Prostate gland (tissue), 2 donors: ENCODE measurements at regions not wholly inside any gene's neighbourhood (a gene's known extent, or its start where the extent isn't known, plus 50 kb on each side); places are given as distances from the start of the nearest gene placed in this dataset.

Experiments used
- DNase-seq: peaks from one replicate; pipeline ENCODE4 v3.0.0-alpha.2; 2019; ENCODE audit warnings: low spot score
- H3K27ac ChIP-seq, 2 donors: fragments of 200-600 bp; sonication (generic); 2 replicates each; pipeline ENCODE4 v1.5.1; 2017 to 2019
- H3K27me3 ChIP-seq: fragments of 200-600 bp; sonication (generic); replicated peaks from 2 replicates; pipeline ENCODE4 v1.5.1; 2019; ENCODE audit not compliant: insufficient read depth
- H3K36me3 ChIP-seq, 2 donors: fragments of 200-600 bp; sonication (generic); 1 replicate in 1 of 2; 2 replicates in 1 of 2; pipeline versions ENCODE4 v1.5.1 to v1.8.1; 2017 to 2019
- H3K4me1 ChIP-seq: fragments of 200-600 bp; sonication (generic); replicated peaks from 2 replicates; pipeline ENCODE4 v1.5.1; 2019
- H3K4me3 ChIP-seq, 2 donors: fragments of 200-600 bp; sonication (generic); 2 replicates each; pipeline ENCODE4 v1.5.1; 2017 to 2019
- H3K9me3 ChIP-seq: fragments of 200-600 bp; sonication (generic); 2 replicates; pipeline ENCODE4 v1.5.1; 2017
- CTCF ChIP-seq, 4 experiments: fragments of 200-600 bp in 2 of 4; fragments of 450-650 bp in 2 of 4; sonication (generic) in 2 of 4; IDR thresholded peaks; 1 replicate in 3 of 4; 2 replicates in 1 of 4; pipeline ENCODE4 v1.5.1; 2016 to 2019; ENCODE audit warnings: antibody characterized with exemption in 4 of 4, mild to moderate bottlenecking in 2 of 4, moderate library complexity in 2 of 4
- POLR2A ChIP-seq: fragments of 450-650 bp; IDR thresholded peaks from one replicate; pipeline ENCODE4 v1.6.1; 2016; ENCODE audit warnings: antibody characterized with exemption, mild to moderate bottlenecking
- POLR2AphosphoS5 ChIP-seq: sonication (generic); formaldehyde crosslinking; IDR thresholded peaks from one replicate; pipeline ENCODE4 v1.6.1; 2017; ENCODE audit warnings: antibody characterized with exemption
- WGBS: methylation state at CpG from one replicate; pipeline ENCODE4 v1.1.5; 2018; 5-methylcytosine and 5-hydroxymethylcytosine counted together
- intact Hi-C: fragments of 100-400 bp; cut with DNase I; formaldehyde crosslinking; loops from one replicate; pipeline ENCODE4 v1.14.2; 2022

- 84% methylated on average over 8 of the region's 8 CpGs for WGBS
Observed at GRCh38 chr11:70519117-70519516, 120.8 kb downstream of the CTTN start.

DNA sequence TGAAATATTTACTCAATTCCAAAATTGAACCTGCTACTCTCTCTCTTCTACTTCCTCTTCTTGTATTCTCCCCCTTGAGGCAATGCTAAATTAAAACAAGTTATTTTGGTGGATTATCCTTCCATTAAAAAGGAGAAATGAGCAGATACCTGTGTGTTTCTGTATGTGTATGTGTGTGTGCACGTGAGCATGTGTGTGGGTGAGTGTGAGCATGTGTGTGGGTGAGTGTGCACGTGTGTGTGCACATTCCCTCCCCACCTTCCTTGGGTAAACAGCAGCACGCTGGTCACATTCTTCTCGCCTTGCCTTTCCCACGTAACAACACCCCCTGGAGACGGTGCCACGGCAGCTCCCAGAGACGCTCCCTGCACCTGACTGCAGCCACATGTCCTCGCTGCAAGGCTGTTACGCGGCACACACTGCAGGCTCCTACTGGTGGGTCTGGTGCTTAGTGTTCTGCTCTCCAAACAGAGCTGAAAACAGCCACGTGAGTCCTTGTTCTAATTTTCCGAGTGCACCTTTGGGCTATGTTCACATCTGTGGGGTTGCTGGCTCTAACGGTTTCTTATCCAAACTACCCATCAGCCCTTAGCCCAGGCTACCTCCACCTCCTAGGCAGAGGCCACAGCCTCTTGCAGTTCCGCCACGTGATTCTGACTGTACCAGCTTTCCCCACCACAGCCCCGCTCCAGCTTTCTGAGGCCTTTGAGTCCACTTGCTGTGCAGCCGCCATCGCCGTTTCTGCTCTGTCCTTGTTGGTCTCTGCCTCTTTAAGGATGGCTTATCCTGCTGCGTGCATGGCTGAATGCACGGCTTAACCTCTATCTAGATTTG, 123.4 kb downstream of the CTTN start:
- H3K27me3 ChIP-seq: no peaks in the 10 kb centered on the region
- WGBS: 82% methylated on average over 22 of the region's 22 CpGs
- no peak overlapping the region for H3K4me3 ChIP-seq
- H3K36me3 ChIP-seq: no peaks in the 10 kb centered on the region
- no peaks in the 10 kb centered on the region for H3K4me1 ChIP-seq
- intact Hi-C loops: no loop called here
- no peak overlapping the region for H3K27ac ChIP-seq
- no peaks in the 10 kb centered on the region for H3K9me3 ChIP-seq
- no peak for TF ChIP-seq POLR2A
- TF ChIP-seq CTCF (IDR thresholded peaks at IDR 0.05): no peak
- DNase-seq: no peak

More at GRCh38 chr11:70519117-70519516, 120.8 kb downstream of the CTTN start:
- intact Hi-C loops: no loop called here
- Histone ChIP-seq H3K36me3 (no peaks in the 10 kb centered on the region), H3K27ac (no peak overlapping the region), H3K9me3 (no peaks in the 10 kb centered on the region), H3K4me3 (no peak overlapping the region), H3K4me1 (no peaks in the 10 kb centered on the region), H3K27me3 (no peaks in the 10 kb centered on the region)
- no peak for DNase-seq
- TF ChIP-seq CTCF (IDR thresholded peaks at IDR 0.05) (no peak), POLR2AphosphoS5 (no peak), POLR2A (no peak)

GRCh38 chr11:70522309-70522592, 123.9 kb downstream of the CTTN start:
- Histone ChIP-seq H3K36me3 (no peaks in the 10 kb centered on the region), H3K4me1 (no peaks in the 10 kb centered on the region), H3K27ac (no peak overlapping the region), H3K4me3 (no peak overlapping the region), H3K9me3 (no peaks in the 10 kb centered on the region), H3K27me3 (no peaks in the 10 kb centered on the region)
- intact Hi-C loops: no loop called here
- WGBS: 90% methylated on average over 6 of the region's 6 CpGs
- DNase-seq: no peak
- no peak for TF ChIP-seq POLR2AphosphoS5
- no peak for TF ChIP-seq CTCF (IDR thresholded peaks at IDR 0.05)
- TF ChIP-seq POLR2A: no peak

- Histone ChIP-seq H3K9me3 (no peaks in the 10 kb centered on the region), H3K36me3 (no peaks in the 10 kb centered on the region), H3K27ac (no peak overlapping the region), H3K4me1 (no peaks in the 10 kb centered on the region), H3K4me3 (no peak overlapping the region), H3K27me3 (no peaks in the 10 kb centered on the region)
- intact Hi-C loops: no loop called here
- TF ChIP-seq CTCF (IDR thresholded peaks at IDR 0.05): peak in 1 of 4 experiments; percentile 40
- no peak for TF ChIP-seq POLR2A
- no peak for DNase-seq
- 48% methylated on average over 25 of the region's 26 CpGs for WGBS
Observed at GRCh38 chr11:70522593-70523311, 124.4 kb downstream of the CTTN start.
